ENCODE measurements at regions not wholly inside any gene's neighbourhood (a gene's known extent, or its start where the extent isn't known, plus 50 kb on each side); places are given as distances from the start of the nearest gene placed in this dataset.

GRCh38 chr5:36407396-36407795, 105.7 kb upstream of the RANBP3L start:
- TF ChIP-seq EP300 (IDR thresholded peaks at IDR 0.05) (no peak), CTCF (IDR thresholded peaks at IDR 0.05) (no peak), POLR2A (IDR thresholded peaks at IDR 0.05) (no peak), POLR2AphosphoS5 (IDR thresholded peaks at IDR 0.05) (no peak)

All from stomach (tissue), 4 donors.